GM12891 (cell line): ENCODE measurements at regions not wholly inside any gene's neighbourhood (a gene's known extent, or its start where the extent isn't known, plus 50 kb on each side); places are given as distances from the start of the nearest gene placed in this dataset.

Experiments used
- DNase-seq: peaks from one replicate; pipeline ENCODE4 v3.0.0; 2011; ENCODE audit warnings: low spot score; ENCODE audit not compliant: insufficient read length
- FAIRE-seq: peaks from 2 replicates; lab custom pipeline; 2011; peaks lifted over from hg19 to GRCh38; lab: Jason Lieb, UNC
- PAX5 ChIP-seq: IDR thresholded peaks from 2 replicates; pipeline ENCODE4 v1.6.1; 2011; ENCODE audit warnings: low read length, moderate library complexity, mild to moderate bottlenecking; ENCODE audit not compliant: insufficient read depth, severe bottlenecking
- POLR2A ChIP-seq: IDR thresholded peaks from 2 replicates; pipeline ENCODE4 v1.6.1; 2011; ENCODE audit warnings: low read depth, low read length, control low read depth
- POLR2AphosphoS5 ChIP-seq: IDR thresholded peaks from 2 replicates; pipeline ENCODE4 v1.6.1; 2011; ENCODE audit warnings: low read depth, low read length, control low read depth
- POU2F2 ChIP-seq: IDR thresholded peaks from 2 replicates; pipeline ENCODE4 v1.6.1; 2011; ENCODE audit warnings: low read depth, mild to moderate bottlenecking, control low read depth, low read length, moderate library complexity
- SPI1 ChIP-seq: IDR thresholded peaks from 2 replicates; pipeline ENCODE4 v1.6.1; 2011; ENCODE audit warnings: low read depth, low read length, control low read depth
- TAF1 ChIP-seq: IDR thresholded peaks from 2 replicates; pipeline ENCODE4 v1.6.1; 2011; ENCODE audit warnings: low read depth, low read length, control low read depth

DNA sequence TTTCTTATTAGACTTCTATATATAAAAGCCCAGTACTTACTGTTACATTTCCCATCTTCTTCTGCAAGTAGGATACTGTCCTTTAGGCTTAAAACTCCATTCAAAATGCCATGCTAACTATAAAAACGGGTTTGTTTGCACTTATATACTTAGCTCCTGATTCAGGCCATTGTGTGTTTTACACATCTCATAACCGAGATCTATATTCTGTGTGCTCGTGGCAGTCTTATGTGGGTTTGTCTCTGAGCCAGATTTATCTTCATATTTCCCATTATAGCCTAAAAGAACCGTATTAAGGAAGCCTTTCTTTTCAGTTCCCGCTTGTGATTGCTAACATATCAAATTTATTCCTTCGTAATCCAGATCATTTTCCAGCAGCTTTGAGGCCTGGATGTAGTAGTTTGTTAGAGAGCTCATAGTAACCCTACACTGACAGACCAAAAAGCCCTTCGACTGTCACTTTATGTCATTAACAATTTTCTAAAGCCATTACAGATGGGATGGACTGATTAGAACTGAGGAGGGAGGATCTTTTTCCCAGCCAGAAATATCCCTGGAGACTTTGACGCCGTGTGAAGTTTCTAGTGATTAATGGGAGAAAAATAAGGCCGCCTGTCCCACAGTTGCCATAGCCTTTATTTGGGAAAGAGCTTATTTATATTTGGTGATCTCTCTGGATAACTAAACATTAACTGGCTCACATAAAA is 508.5 kb downstream of the FOXG1 start:
- FAIRE-seq (no peak), DNase-seq (no peak)
- TF ChIP-seq POLR2A (no peak), TAF1 (no peak), SPI1 (no peak)

GRCh38 chr14:29278301-29279263 is 512.0 kb downstream of the FOXG1 start:
- FAIRE-seq: no peak
- TF ChIP-seq TAF1 (no peak), SPI1 (no peak), PAX5 (no peak), POLR2AphosphoS5 (no peak), POLR2A (no peak)
- DNase-seq: no peak

DNA sequence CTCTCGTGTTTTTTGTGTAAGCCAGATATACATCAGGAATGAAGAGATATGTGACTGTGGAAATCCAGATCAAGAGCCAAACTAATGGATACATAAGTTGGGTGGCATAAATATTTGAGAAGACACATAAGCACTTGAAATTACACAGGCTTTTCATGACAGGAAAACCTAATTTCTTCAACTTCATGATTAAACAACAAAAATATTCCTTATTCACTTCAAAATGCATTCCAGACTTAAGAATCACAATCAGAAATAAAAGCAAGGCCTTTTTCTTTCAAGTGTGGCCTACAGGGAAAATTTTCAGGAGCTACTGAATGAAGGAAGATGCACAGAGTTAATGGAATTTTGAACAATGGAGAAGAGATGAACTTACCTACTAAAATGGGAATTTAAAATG is 515.6 kb downstream of the FOXG1 start:
- FAIRE-seq: no peak
- DNase-seq: no peak
- no peak for TF ChIP-seq SPI1
- no peak for TF ChIP-seq POLR2AphosphoS5
- no peak for TF ChIP-seq TAF1
- no peak for TF ChIP-seq POLR2A
- no peak for TF ChIP-seq PAX5
- no peak for TF ChIP-seq POU2F2

DNA sequence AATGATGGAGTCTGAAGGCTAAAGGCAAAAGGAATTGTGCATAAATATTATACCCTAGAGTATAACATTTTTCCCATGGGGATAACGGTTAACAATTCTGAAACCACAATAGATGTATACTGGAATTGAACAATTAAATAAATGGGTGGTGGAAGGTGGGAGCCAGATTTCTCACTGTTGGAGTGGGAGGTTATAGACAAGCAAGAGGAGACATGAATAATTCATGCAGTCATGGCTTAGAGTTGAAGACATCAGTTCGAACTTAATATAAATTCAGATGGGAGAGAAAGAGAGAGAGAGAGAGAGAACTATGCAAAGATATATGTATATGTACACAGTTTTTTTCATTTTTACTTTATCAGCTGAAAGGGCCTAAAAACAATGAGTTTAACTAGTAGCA is 523.9 kb downstream of the FOXG1 start:
- no peak for FAIRE-seq
- no peak for DNase-seq
- TF ChIP-seq POLR2AphosphoS5 (no peak), PAX5 (no peak), POLR2A (no peak), SPI1 (no peak), POU2F2 (no peak), TAF1 (no peak)

DNA sequence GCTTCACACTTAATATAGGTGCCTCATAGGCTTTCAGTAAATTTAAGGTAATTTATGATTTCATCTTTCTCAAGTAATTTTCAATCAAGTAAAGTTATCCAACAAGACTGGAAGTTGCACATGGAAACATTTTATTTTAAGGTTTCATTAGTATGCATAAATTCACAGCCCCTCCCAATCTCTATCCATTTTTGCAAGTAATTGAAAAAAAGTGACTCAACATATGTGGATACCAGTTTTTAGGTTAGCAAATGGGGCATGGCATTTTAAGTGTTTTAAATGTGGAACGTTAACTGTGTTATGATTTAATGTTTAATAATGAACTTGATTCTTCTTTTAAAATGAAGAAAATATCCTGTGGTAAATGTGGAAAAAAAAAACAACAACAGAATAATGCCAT is 532.8 kb downstream of the FOXG1 start:
- TF ChIP-seq POLR2AphosphoS5 (no peak), POU2F2 (no peak), POLR2A (no peak), SPI1 (no peak), TAF1 (no peak), PAX5 (no peak)
- no peak for DNase-seq
- FAIRE-seq: no peak

- FAIRE-seq (no peak), DNase-seq (no peak)
- TF ChIP-seq SPI1 (no peak), TAF1 (no peak), POLR2AphosphoS5 (no peak), POLR2A (no peak), POU2F2 (no peak), PAX5 (no peak)
These were observed 535.0 kb downstream of the FOXG1 start for GRCh38 chr14:29301571-29301970.

DNA sequence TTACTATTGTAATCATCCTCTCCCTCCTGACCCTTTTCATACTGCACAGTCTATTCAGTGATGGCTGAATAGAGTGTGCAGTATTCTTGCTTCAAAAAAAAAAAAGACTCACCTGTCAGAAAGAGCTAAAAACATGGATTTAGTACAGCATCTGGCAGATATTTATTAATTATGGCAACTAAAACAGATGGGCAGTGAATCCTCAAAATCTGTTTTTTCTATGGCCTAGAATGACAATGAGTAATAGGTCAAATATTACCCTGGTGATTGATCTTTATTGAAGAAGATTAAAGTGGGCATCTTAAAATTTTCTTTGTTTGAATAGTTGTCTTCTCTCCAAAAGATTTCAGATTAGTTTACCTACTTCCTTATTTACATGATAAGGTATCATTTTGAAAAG is 543.6 kb downstream of the FOXG1 start:
- FAIRE-seq: no peak
- DNase-seq: no peak
- no peak for TF ChIP-seq POLR2A

- DNase-seq (no peak), FAIRE-seq (no peak)
- TF ChIP-seq POLR2AphosphoS5: no peak
- TF ChIP-seq TAF1: no peak
- no peak for TF ChIP-seq POU2F2
- TF ChIP-seq PAX5: no peak
- no peak for TF ChIP-seq SPI1
- no peak for TF ChIP-seq POLR2A
These were observed 544.2 kb downstream of the FOXG1 start for GRCh38 chr14:29310757-29311156.

DNA sequence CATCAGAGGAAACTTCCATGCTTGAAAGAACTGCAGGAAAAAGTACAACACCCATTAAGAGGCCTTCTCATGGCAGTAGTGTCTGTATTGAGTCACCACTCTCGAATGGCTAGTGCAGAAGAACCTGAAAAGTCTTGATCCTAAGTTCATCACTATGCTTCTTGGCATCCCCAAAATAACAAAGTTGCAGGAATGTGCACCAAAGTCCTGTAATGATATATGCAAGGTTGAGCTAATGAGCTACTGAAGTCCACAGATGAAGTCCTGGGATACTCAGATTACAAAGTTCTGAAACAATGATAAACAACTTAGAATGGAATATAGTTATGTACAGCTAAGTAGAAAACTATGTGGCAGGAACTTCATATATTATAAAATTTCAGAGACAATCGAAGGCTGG is 545.4 kb downstream of the FOXG1 start:
- DNase-seq: no peak
- no peak for TF ChIP-seq POLR2A
- TF ChIP-seq SPI1: no peak
- no peak for TF ChIP-seq PAX5
- no peak for TF ChIP-seq TAF1
- FAIRE-seq: no peak
